Caco-2 (cell line): ENCODE measurements at regions not wholly inside any gene's neighbourhood (a gene's known extent, or its start where the extent isn't known, plus 50 kb on each side); places are given as distances from the start of the nearest gene placed in this dataset. TPM values are rescaled to one million over a fixed set of nuclear protein-coding genes. Genes with fewer than 3 reads are reported as not detected.

Experiments
- BruUV-seq: library from RNA; stranded (reverse); fragments of 400-500 nt; replicated peaks from 2 replicates; lab custom pipeline; 2021; lab: Mats Ljungman, UMichigan
- CTCF ChIA-PET: fragments of 300-600 bp; sonication (Branson Sonifier 250); formaldehyde crosslinking; loops from one replicate; lab custom pipeline; 2022; ENCODE audit warnings: antibody characterized with exemption; lab: Charles Lee
- POLR2A ChIA-PET: fragments of 300-600 bp; sonication (Branson Sonifier 250); formaldehyde crosslinking; loops from one replicate; lab custom pipeline; 2022; ENCODE audit warnings: antibody characterized with exemption; lab: Charles Lee
- DNase-seq, 2 experiments: peaks; one replicate each; pipeline versions ENCODE4 v3.0.0 to v3.0.0-alpha.2; 2020 to 2022
- H3K27me3 ChIP-seq: replicated peaks from 2 replicates; pipeline ENCODE4 v1.6.0; 2011; ENCODE audit warnings: low read length; ENCODE audit not compliant: control insufficient read depth, insufficient read depth
- H3K36me3 ChIP-seq: 2 replicates; pipeline ENCODE4 v1.5.1; 2011; ENCODE audit warnings: low read length; ENCODE audit not compliant: control insufficient read depth, insufficient read depth
- H3K4me1 ChIP-seq: fragments of 250-450 bp; sonication (Bioruptor Pico); 2 replicates; pipeline ENCODE4 v1.5.1; 2020; ENCODE audit warnings: mild to moderate bottlenecking
- H3K4me3 ChIP-seq: 2 replicates; pipeline ENCODE4 v1.5.1; 2011; ENCODE audit warnings: low read depth, mild to moderate bottlenecking, control low read depth, low read length
- H3K9me3 ChIP-seq: fragments of 250-450 bp; sonication (Bioruptor Pico); 2 replicates; pipeline ENCODE4 v1.5.1; 2020; ENCODE audit warnings: mild to moderate bottlenecking, moderate library complexity
- H3K27ac Mint-ChIP-seq: one replicate; pipeline ENCODE4 v1.8.0; 2022; ENCODE audit warnings: mixed read lengths; ENCODE audit not compliant: unreplicated experiment
- H3K27me3 Mint-ChIP-seq: one replicate; pipeline ENCODE4 v1.8.0; 2022; ENCODE audit warnings: mixed read lengths; ENCODE audit not compliant: insufficient read depth, unreplicated experiment
- H3K36me3 Mint-ChIP-seq: one replicate; pipeline ENCODE4 v1.8.0; 2022; ENCODE audit warnings: mild to moderate bottlenecking, mixed read lengths; ENCODE audit not compliant: insufficient read depth, unreplicated experiment
- H3K4me1 Mint-ChIP-seq: one replicate; pipeline ENCODE4 v1.8.0; 2022; ENCODE audit warnings: low read depth, mixed read lengths; ENCODE audit not compliant: unreplicated experiment
- H3K4me3 Mint-ChIP-seq: one replicate; pipeline ENCODE4 v1.8.0; 2022; ENCODE audit warnings: mild to moderate bottlenecking, moderate library complexity, mixed read lengths; ENCODE audit not compliant: unreplicated experiment
- H3K9me3 Mint-ChIP-seq: one replicate; pipeline ENCODE4 v1.8.0; 2022; ENCODE audit warnings: mixed read lengths; ENCODE audit not compliant: unreplicated experiment
- intact Hi-C: fragments of 100-400 bp; cut with micrococcal nuclease; formaldehyde crosslinking; loops from one replicate; pipeline ENCODE4 v1.10.0; 2022; ENCODE audit not compliant: unreplicated experiment
- microRNA-seq: library from miRNA; unstranded; fragments of <30 nt; microRNA quantifications from one replicate; pipeline ENCODE4 v1.2.0, GENCODE V29; 2022
- TF ChIP-seq, protein P1 (sequence below), 2 experiments: fragments of 200-600 bp in 1 of 2; IDR thresholded peaks; 1 replicate in 1 of 2; 2 replicates in 1 of 2; pipeline versions ENCODE4 v1.5.1 to v1.8.0; 2011 to 2022; ENCODE audit warnings: antibody characterized with exemption in 1 of 2, control low read depth in 1 of 2, inconsistent platforms in 1 of 2, low read depth in 1 of 2, low read length in 1 of 2, mild to moderate bottlenecking in 1 of 2, moderate library complexity in 1 of 2; ENCODE audit not compliant: insufficient read depth in 1 of 2, severe bottlenecking in 1 of 2, unreplicated experiment in 1 of 2

DNA sequence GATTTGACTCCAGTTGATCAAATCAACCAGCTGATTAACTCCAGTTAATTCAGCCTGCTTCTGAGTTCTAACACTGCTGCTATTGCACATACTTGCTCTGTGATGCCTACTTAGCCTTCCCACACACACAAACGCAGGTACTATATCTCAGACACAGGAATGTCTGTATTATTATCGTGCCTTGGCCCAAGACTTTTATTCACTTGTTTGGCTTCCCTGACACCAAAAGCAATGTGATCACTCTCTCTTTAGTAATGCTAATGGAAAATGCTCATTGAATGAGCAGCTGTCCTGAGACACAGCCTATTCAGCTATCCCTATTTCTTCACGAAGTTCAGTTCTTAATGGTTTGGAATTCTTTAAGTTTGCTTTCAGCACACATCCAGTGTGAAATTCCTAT is 356.4 kb upstream of the CXorf51A start:
- no peaks in the 10 kb centered on the region for H3K36me3 ChIP-seq
- no peaks in the 10 kb centered on the region for H3K4me1 ChIP-seq
- H3K27me3 ChIP-seq, result no peaks in the 10 kb centered on the region
- H3K9me3 ChIP-seq, result no peaks in the 10 kb centered on the region
- Mint-ChIP-seq H3K9me3 (peaks cover 10% of the 10 kb centered on the region), H3K4me3 (no peak overlapping the region), H3K4me1 (no peaks in the 10 kb centered on the region), H3K27me3 (no peaks in the 10 kb centered on the region), H3K27ac (no peak overlapping the region), H3K36me3 (no peaks in the 10 kb centered on the region)
- ChIA-PET POLR2A (no interaction called here), CTCF (no interaction called here)
- H3K4me3 ChIP-seq, result no peak overlapping the region
- no TSS peak for BruUV-seq
- intact Hi-C loops, result no loop called here
- no peak for DNase-seq
- TF ChIP-seq, protein P1, sequence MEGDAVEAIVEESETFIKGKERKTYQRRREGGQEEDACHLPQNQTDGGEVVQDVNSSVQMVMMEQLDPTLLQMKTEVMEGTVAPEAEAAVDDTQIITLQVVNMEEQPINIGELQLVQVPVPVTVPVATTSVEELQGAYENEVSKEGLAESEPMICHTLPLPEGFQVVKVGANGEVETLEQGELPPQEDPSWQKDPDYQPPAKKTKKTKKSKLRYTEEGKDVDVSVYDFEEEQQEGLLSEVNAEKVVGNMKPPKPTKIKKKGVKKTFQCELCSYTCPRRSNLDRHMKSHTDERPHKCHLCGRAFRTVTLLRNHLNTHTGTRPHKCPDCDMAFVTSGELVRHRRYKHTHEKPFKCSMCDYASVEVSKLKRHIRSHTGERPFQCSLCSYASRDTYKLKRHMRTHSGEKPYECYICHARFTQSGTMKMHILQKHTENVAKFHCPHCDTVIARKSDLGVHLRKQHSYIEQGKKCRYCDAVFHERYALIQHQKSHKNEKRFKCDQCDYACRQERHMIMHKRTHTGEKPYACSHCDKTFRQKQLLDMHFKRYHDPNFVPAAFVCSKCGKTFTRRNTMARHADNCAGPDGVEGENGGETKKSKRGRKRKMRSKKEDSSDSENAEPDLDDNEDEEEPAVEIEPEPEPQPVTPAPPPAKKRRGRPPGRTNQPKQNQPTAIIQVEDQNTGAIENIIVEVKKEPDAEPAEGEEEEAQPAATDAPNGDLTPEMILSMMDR (IDR thresholded peaks at IDR 0.05; ENCODE audit: insufficient read depth in 1 of 2, low read depth in 1 of 2, low read length in 1 of 2, severe bottlenecking in 1 of 2, unreplicated experiment in 1 of 2), result no peak

Small RNA genes in the stretch of these regions (microRNA-seq; reads per million reads assigned to microRNA genes)
- gene MIR513A1 (not detected), gene MIR513A2 (not detected), gene MIR513B (not detected), gene MIR513C (not detected)
